HCT116 (cell line): ENCODE measurements at regions not wholly inside any gene's neighbourhood (a gene's known extent, or its start where the extent isn't known, plus 50 kb on each side); places are given as distances from the start of the nearest gene placed in this dataset.

Source experiments
- ATAC-seq: fragments of 200-7000 bp; cut with Tn5 transposase; 2 replicates; pipeline ENCODE4 v1.9.1; 2020; ENCODE audit warnings: mild to moderate bottlenecking, moderate library complexity
- BruUV-seq: library from RNA; stranded (reverse); fragments of 400-500 nt; replicated peaks from 2 replicates; lab custom pipeline; 2021; lab: Mats Ljungman, UMichigan
- CTCF ChIA-PET: fragments of 300-600 bp; sonication (Branson Sonifier 250); formaldehyde crosslinking; loops from one replicate; lab custom pipeline; 2021; ENCODE audit warnings: antibody characterized with exemption; lab: Charles Lee
- POLR2A ChIA-PET: fragments of 300-600, 350-600 bp; sonication (Branson Sonifier 250); formaldehyde crosslinking; loops from one replicate; lab custom pipeline; 2021; ENCODE audit warnings: antibody characterized with exemption; lab: Charles Lee
- RAD21 ChIA-PET, 2 experiments: fragments of 300-600 bp; sonication (Branson Sonifier 250); formaldehyde crosslinking; loops; one replicate each; lab custom pipeline; 2023; ENCODE audit warnings: low total read pairs in 2 of 2; ENCODE audit not compliant: uncharacterized antibody in 2 of 2, unreplicated experiment in 2 of 2, low non-redundant PET in 1 of 2; lab: Charles Lee
- DNase-seq: peaks from one replicate; pipeline ENCODE4 v3.0.0-alpha.2; 2010; ENCODE audit warnings: low read depth, low spot score
- H2AFZ ChIP-seq: fragments of 200-600 bp; shearing (Covaris generic), sonication (generic); 2 replicates; pipeline ENCODE4 v1.6.1; 2017; ENCODE audit warnings: low read depth, mixed run types, mixed read lengths, antibody characterized with exemption, low read length; ENCODE audit not compliant: poor library complexity, severe bottlenecking
- H3K27ac ChIP-seq: 2 replicates; pipeline ENCODE4 v1.5.1; 2012; ENCODE audit warnings: low read depth, low read length
- H3K27me3 ChIP-seq: fragments of 200-600 bp; sonication (generic); 2 replicates; pipeline ENCODE4 v1.6.1; 2016; ENCODE audit warnings: mixed run types, low read length, mixed read lengths; ENCODE audit not compliant: insufficient read depth
- H3K36me3 ChIP-seq, 2 experiments: fragments of 200-500 bp in 1 of 2; fragments of 200-600 bp in 1 of 2; sonication (Bioruptor generic) in 1 of 2; sonication (generic) in 1 of 2; 2 replicates each; pipeline versions ENCODE4 v1.5.1 to v1.6.1; 2014 to 2016; ENCODE audit warnings: low read length in 2 of 2, inconsistent platforms in 1 of 2, mixed read lengths in 1 of 2, mixed run types in 1 of 2; ENCODE audit not compliant: insufficient read depth in 2 of 2, control insufficient read depth in 1 of 2
- H3K4me1 ChIP-seq, 2 experiments: fragments of 200-600 bp in 1 of 2; sonication (generic) in 1 of 2; 2 replicates each; pipeline versions ENCODE4 v1.5.1 to v1.6.1; 2012 to 2017; ENCODE audit warnings: low read length in 2 of 2, inconsistent platforms in 1 of 2, mild to moderate bottlenecking in 1 of 2, mixed read lengths in 1 of 2, mixed run types in 1 of 2, moderate library complexity in 1 of 2; ENCODE audit not compliant: insufficient read depth in 2 of 2, control insufficient read depth in 1 of 2
- H3K4me2 ChIP-seq: fragments of 200-600 bp; sonication (generic); 2 replicates; pipeline ENCODE4 v1.6.1; 2017; ENCODE audit warnings: mixed run types, low read length, mixed read lengths
- H3K4me3 ChIP-seq, 2 experiments: fragments of 200-600 bp in 1 of 2; sonication (generic) in 1 of 2; replicated peaks in 1 of 2; 2 replicates each; pipeline ENCODE4 v1.5.1; 2011 to 2016; ENCODE audit warnings: low read length in 2 of 2, control low read depth in 1 of 2, low read depth in 1 of 2, mild to moderate bottlenecking in 1 of 2, mixed read lengths in 1 of 2, mixed run types in 1 of 2
- H3K79me2 ChIP-seq: fragments of 200-600 bp; sonication (generic); 2 replicates; pipeline ENCODE4 v1.6.1; 2017; ENCODE audit warnings: mild to moderate bottlenecking, mixed run types, low read length, moderate library complexity, mixed read lengths; ENCODE audit not compliant: insufficient read depth
- H3K9ac ChIP-seq: fragments of 200-600 bp; sonication (generic); 2 replicates; pipeline ENCODE4 v1.6.1; 2016; ENCODE audit warnings: low read length, mixed read lengths
- H3K9me2 ChIP-seq: fragments of 200-600 bp; sonication (generic), shearing (Covaris generic); 2 replicates; pipeline ENCODE4 v1.6.1; 2017; ENCODE audit warnings: mixed run types, mild to moderate bottlenecking, moderate library complexity; ENCODE audit not compliant: insufficient read depth
- H3K9me3 ChIP-seq, 2 experiments: fragments of 200-500 bp in 1 of 2; fragments of 200-600 bp in 1 of 2; sonication (Bioruptor generic) in 1 of 2; sonication (generic) in 1 of 2; 2 replicates each; pipeline ENCODE4 v1.6.1; 2014 to 2017; ENCODE audit warnings: low read length in 2 of 2, mixed read lengths in 2 of 2, inconsistent platforms in 1 of 2, low read depth in 1 of 2, mild to moderate bottlenecking in 1 of 2, mixed run types in 1 of 2, moderate library complexity in 1 of 2; ENCODE audit not compliant: control insufficient read depth in 1 of 2, insufficient read depth in 1 of 2
- H4K20me1 ChIP-seq: fragments of 200-600 bp; sonication (generic), shearing (Covaris generic); 2 replicates; pipeline ENCODE4 v1.6.1; 2017; ENCODE audit warnings: mixed run types, mild to moderate bottlenecking, moderate library complexity; ENCODE audit not compliant: insufficient read depth
- ATF3 ChIP-seq: IDR thresholded peaks from 2 replicates; pipeline ENCODE4 v1.6.1; 2012
- CBX3 ChIP-seq: IDR thresholded peaks from 2 replicates; pipeline ENCODE4 v1.6.1; 2012; ENCODE audit warnings: low read depth
- CEBPB ChIP-seq: IDR thresholded peaks from 2 replicates; pipeline ENCODE4 v1.6.1; 2012; ENCODE audit warnings: low read depth
- CTCF ChIP-seq, 3 experiments: fragments of 200-600 bp in 1 of 3; sonication (generic) in 1 of 3; IDR thresholded peaks in 2 of 3; conservative IDR thresholded peaks in 1 of 3; 2 replicates each; pipeline ENCODE4 v1.5.1; 2012 to 2017; ENCODE audit warnings: low read depth in 2 of 3, low read length in 2 of 3, antibody characterized with exemption in 1 of 3, borderline replicate concordance in 1 of 3, control low read depth in 1 of 3, mild to moderate bottlenecking in 1 of 3, mixed read lengths in 1 of 3, mixed run types in 1 of 3, moderate library complexity in 1 of 3; ENCODE audit not compliant: insufficient read depth in 1 of 3
- EGR1 ChIP-seq: IDR thresholded peaks from 2 replicates; pipeline ENCODE4 v1.6.1; 2012; ENCODE audit warnings: low read depth
- EZH2 ChIP-seq: fragments of 200-600 bp; sonication (generic); IDR thresholded peaks from 2 replicates; pipeline ENCODE4 v1.6.1; 2017; ENCODE audit warnings: antibody characterized with exemption, mixed run types
- EZH2phosphoT487 ChIP-seq: fragments of 200-600 bp; IDR thresholded peaks from 2 replicates; pipeline ENCODE4 v1.6.1; 2018; ENCODE audit warnings: antibody characterized with exemption, borderline replicate concordance
- FOSL1 ChIP-seq: IDR thresholded peaks from 2 replicates; pipeline ENCODE4 v1.6.1; 2012; ENCODE audit warnings: low read depth
- JUND ChIP-seq: IDR thresholded peaks from 2 replicates; pipeline ENCODE4 v1.6.1; 2012
- MAX ChIP-seq: IDR thresholded peaks from 2 replicates; pipeline ENCODE4 v1.6.1; 2012
- POLR2A ChIP-seq: IDR thresholded peaks from 2 replicates; pipeline ENCODE4 v1.7.0; 2011; ENCODE audit warnings: borderline replicate concordance; ENCODE audit not compliant: insufficient read depth, insufficient read length; ENCODE audit errors: extremely low read depth
- POLR2AphosphoS5 ChIP-seq: IDR thresholded peaks from 2 replicates; pipeline ENCODE4 v1.6.1; 2011; ENCODE audit warnings: mild to moderate bottlenecking, low read depth, low read length, moderate library complexity
- RAD21 ChIP-seq: IDR thresholded peaks from 2 replicates; pipeline ENCODE4 v1.6.1; 2012; ENCODE audit warnings: low read depth, mild to moderate bottlenecking
- REST ChIP-seq: IDR thresholded peaks from 2 replicates; pipeline ENCODE4 v1.6.1; 2012; ENCODE audit warnings: low read depth
- SIN3A ChIP-seq: IDR thresholded peaks from 2 replicates; pipeline ENCODE4 v1.6.1; 2012; ENCODE audit warnings: low read depth
- SRF ChIP-seq: IDR thresholded peaks from 2 replicates; pipeline ENCODE4 v1.6.1; 2012; ENCODE audit warnings: low read depth
- TCF7L2 ChIP-seq: IDR thresholded peaks from 2 replicates; pipeline ENCODE4 v1.7.0; 2011; ENCODE audit warnings: borderline replicate concordance, inconsistent platforms; ENCODE audit not compliant: insufficient read depth, insufficient read length; ENCODE audit errors: extremely low read depth
- ZBTB33 ChIP-seq: IDR thresholded peaks from 2 replicates; pipeline ENCODE4 v1.6.1; 2011; ENCODE audit warnings: mild to moderate bottlenecking, low read length, moderate library complexity; ENCODE audit not compliant: insufficient replicate concordance; ENCODE audit errors: extremely low read depth
- ZNF274 ChIP-seq: fragments of 200-500 bp; sonication (Bioruptor generic); IDR thresholded peaks from 2 replicates; pipeline ENCODE4 v1.6.1; 2014; ENCODE audit warnings: mild to moderate bottlenecking, low read depth, low read length, inconsistent platforms
- intact Hi-C: fragments of 100-400 bp; cut with micrococcal nuclease; formaldehyde crosslinking; loops from 2 replicates; pipeline ENCODE4 v1.10.0; 2022

- Histone ChIP-seq H3K36me3 (no peaks in the 10 kb centered on the region), H4K20me1 (no peaks in the 10 kb centered on the region), H3K4me2 (no peak overlapping the region), H3K4me3 (no peak overlapping the region), H3K9ac (no peak overlapping the region)
- POLR2A ChIA-PET = no interaction called here
- TF ChIP-seq TCF7L2 (no peak), REST (no peak), CEBPB (no peak), EGR1 (no peak), POLR2A (no peak), JUND (no peak), EZH2phosphoT487 (no peak), MAX (no peak), CTCF (IDR thresholded peaks at IDR 0.05 in 2 of 3, conservative IDR thresholded peaks at IDR 0.05 in 1 of 3; ENCODE audit: borderline replicate concordance in 1 of 3, insufficient read depth in 1 of 3, low read depth in 2 of 3, low read length in 2 of 3) (no peak), ATF3 (no peak), EZH2 (no peak), ZNF274 (no peak), SIN3A (no peak), POLR2AphosphoS5 (no peak), CBX3 (no peak), ZBTB33 (no peak), SRF (no peak), RAD21 (no peak), FOSL1 (no peak)
- TF ChIP-seq, all 23 proteins: peak for 0
- H3K79me2 ChIP-seq = no peaks in the 10 kb centered on the region
- no peak overlapping the region for H2AFZ ChIP-seq
- no peaks in the 10 kb centered on the region for H3K27me3 ChIP-seq
- intact Hi-C loops = no loop called here
- ChIA-PET CTCF (no interaction called here), RAD21 (no interaction called here)
- ATAC-seq = no peak
- peaks cover 3 to 20% of the 10 kb centered on the region in 2 experiments; a peak in 2 of 4 replicates for H3K9me3 ChIP-seq
- H3K9me2 ChIP-seq = no peaks in the 10 kb centered on the region
- no peak for DNase-seq
- H3K27ac ChIP-seq = no peak overlapping the region
- no peaks in the 10 kb centered on the region for H3K4me1 ChIP-seq
- no TSS peak for BruUV-seq
Observed at GRCh38 chr4:63580796-63581475, 828.3 kb downstream of the TECRL start.
